WERI-Rb-1 (cell line): ENCODE measurements at regions not wholly inside any gene's neighbourhood (a gene's known extent, or its start where the extent isn't known, plus 50 kb on each side); places are given as distances from the start of the nearest gene placed in this dataset.

Source experiments
- DNase-seq: peaks from one replicate; pipeline ENCODE4 v3.0.0-alpha.2; 2020
- H3K27ac ChIP-seq: fragments of 250-450 bp; sonication (Bioruptor Pico); 2 replicates; pipeline ENCODE4 v1.5.1; 2020; ENCODE audit warnings: mild to moderate bottlenecking, moderate library complexity
- H3K27me3 ChIP-seq: fragments of 250-450 bp; sonication (Bioruptor Pico); 2 replicates; pipeline ENCODE4 v1.5.1; 2021; ENCODE audit warnings: mild to moderate bottlenecking, low read depth, moderate library complexity; ENCODE audit not compliant: insufficient read depth, severe bottlenecking
- H3K36me3 ChIP-seq: fragments of 250-450 bp; sonication (Bioruptor Pico); 2 replicates; pipeline ENCODE4 v1.5.1; 2020; ENCODE audit warnings: mild to moderate bottlenecking, moderate library complexity
- H3K4me3 ChIP-seq: 2 replicates; pipeline ENCODE4 v1.5.1; 2011; ENCODE audit warnings: low read depth, mild to moderate bottlenecking, control low read depth, low read length
- H3K9me3 ChIP-seq: fragments of 250-450 bp; sonication (Bioruptor Pico); 2 replicates; pipeline ENCODE4 v1.5.1; 2021; ENCODE audit warnings: mild to moderate bottlenecking, moderate library complexity; ENCODE audit not compliant: severe bottlenecking
- TF ChIP-seq, protein P1 (sequence below): IDR thresholded peaks from 2 replicates; pipeline ENCODE4 v1.5.1; 2011; ENCODE audit warnings: low read depth, mild to moderate bottlenecking, control low read depth, inconsistent platforms, low read length

GRCh38 chr6:166737261-166737660 is 110.2 kb upstream of the RPS6KA2 start:
- TF ChIP-seq, protein P1, sequence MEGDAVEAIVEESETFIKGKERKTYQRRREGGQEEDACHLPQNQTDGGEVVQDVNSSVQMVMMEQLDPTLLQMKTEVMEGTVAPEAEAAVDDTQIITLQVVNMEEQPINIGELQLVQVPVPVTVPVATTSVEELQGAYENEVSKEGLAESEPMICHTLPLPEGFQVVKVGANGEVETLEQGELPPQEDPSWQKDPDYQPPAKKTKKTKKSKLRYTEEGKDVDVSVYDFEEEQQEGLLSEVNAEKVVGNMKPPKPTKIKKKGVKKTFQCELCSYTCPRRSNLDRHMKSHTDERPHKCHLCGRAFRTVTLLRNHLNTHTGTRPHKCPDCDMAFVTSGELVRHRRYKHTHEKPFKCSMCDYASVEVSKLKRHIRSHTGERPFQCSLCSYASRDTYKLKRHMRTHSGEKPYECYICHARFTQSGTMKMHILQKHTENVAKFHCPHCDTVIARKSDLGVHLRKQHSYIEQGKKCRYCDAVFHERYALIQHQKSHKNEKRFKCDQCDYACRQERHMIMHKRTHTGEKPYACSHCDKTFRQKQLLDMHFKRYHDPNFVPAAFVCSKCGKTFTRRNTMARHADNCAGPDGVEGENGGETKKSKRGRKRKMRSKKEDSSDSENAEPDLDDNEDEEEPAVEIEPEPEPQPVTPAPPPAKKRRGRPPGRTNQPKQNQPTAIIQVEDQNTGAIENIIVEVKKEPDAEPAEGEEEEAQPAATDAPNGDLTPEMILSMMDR: no peak
- Histone ChIP-seq H3K36me3 (no peaks in the 10 kb centered on the region), H3K27me3 (no peaks in the 10 kb centered on the region), H3K27ac (no peak overlapping the region), H3K9me3 (no peaks in the 10 kb centered on the region), H3K4me3 (no peak overlapping the region)
- no peak for DNase-seq

- no peak for DNase-seq
- H3K36me3 ChIP-seq: no peaks in the 10 kb centered on the region
- TF ChIP-seq, protein P1: no peak
- H3K27me3 ChIP-seq: no peaks in the 10 kb centered on the region
- H3K9me3 ChIP-seq: no peaks in the 10 kb centered on the region
- no peak overlapping the region for H3K4me3 ChIP-seq
- no peak overlapping the region for H3K27ac ChIP-seq
Observed at GRCh38 chr6:166736634-166737033, 109.6 kb upstream of the RPS6KA2 start.

DNA sequence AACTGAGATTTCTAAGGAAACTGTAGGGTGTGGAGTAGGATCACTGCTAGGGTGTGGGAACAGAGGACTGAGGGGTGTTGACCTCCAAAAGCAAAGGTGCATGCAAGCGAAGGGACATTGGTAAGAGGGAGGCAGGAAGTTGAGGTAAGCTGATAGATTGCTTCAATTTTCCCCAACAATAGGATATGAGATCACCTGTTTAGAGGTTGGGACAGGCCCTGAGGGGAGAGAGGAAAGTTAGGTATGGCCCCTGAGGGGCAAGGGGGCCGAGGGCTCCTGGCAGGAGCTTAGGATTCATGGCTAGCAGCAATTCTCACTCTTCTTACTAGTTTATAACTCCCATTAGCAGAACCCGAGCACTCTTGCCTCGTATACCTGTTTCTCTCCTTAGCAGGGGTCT is 106.8 kb upstream of the RPS6KA2 start:
- Histone ChIP-seq H3K36me3 (no peaks in the 10 kb centered on the region), H3K27ac (no peak overlapping the region)

GRCh38 chr6:166729658-166730057 is 102.6 kb upstream of the RPS6KA2 start:
- Histone ChIP-seq H3K27me3 (no peaks in the 10 kb centered on the region), H3K27ac (no peak overlapping the region), H3K4me3 (no peak overlapping the region), H3K36me3 (no peaks in the 10 kb centered on the region), H3K9me3 (no peaks in the 10 kb centered on the region)
- DNase-seq: no peak
- TF ChIP-seq, protein P1: no peak

More for the DNA sequence above, 106.8 kb upstream of the RPS6KA2 start:
- Histone ChIP-seq H3K4me3 (no peak overlapping the region), H3K9me3 (no peaks in the 10 kb centered on the region), H3K27me3 (no peaks in the 10 kb centered on the region)
- no peak for DNase-seq
- TF ChIP-seq, protein P1: no peak

DNA sequence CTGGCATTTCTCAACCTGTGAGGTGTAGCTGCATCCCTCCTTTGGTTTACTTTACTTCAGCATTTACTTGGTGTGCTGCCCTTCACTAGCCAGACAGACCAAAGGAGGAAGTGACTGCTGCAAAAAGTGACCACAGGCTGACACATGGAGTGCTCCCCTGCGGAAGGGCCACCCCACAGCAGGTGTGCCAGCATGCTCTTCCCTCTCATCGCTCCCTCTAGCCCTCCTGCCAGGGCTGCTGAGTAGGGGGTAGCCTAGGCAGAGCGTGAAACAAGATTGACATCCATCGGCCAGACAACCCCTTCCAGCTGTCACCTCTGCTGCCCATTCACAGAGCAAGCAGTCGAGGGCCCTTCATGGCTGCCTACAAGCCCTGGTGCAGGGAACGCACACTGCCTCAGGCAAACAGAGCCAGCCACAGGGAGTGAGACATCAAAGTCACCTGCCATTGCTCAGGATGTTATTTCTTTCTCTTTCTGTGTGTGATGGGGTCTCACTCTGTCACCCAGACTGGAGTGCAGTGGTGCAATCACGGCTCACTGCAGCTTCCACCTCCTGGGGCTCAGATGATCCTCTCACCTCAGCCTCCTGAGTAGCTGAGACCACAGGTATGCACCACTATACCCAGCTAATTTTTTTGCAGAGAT is 102.0 kb upstream of the RPS6KA2 start:
- H3K4me3 ChIP-seq: no peak overlapping the region
- DNase-seq: no peak
- TF ChIP-seq, protein P1: no peak
- H3K9me3 ChIP-seq: no peaks in the 10 kb centered on the region
- no peak overlapping the region for H3K27ac ChIP-seq
- no peaks in the 10 kb centered on the region for H3K27me3 ChIP-seq
- no peaks in the 10 kb centered on the region for H3K36me3 ChIP-seq

GRCh38 chr6:166726201-166726600 is 99.2 kb upstream of the RPS6KA2 start:
- no peaks in the 10 kb centered on the region for H3K9me3 ChIP-seq
- H3K27me3 ChIP-seq: no peaks in the 10 kb centered on the region
- H3K36me3 ChIP-seq: no peaks in the 10 kb centered on the region
- TF ChIP-seq, protein P1: no peak
- H3K4me3 ChIP-seq: no peak overlapping the region
- no peak overlapping the region for H3K27ac ChIP-seq
- DNase-seq: no peak
